Smooth muscle cell (in vitro differentiated cells): ENCODE measurements at regions not wholly inside any gene's neighbourhood (a gene's known extent, or its start where the extent isn't known, plus 50 kb on each side); places are given as distances from the start of the nearest gene placed in this dataset.

Experiments
- DNase-seq: peaks from one replicate; lab custom pipeline; 2025; ENCODE audit not compliant: unreplicated experiment; lab: John Stamatoyannopoulos, UW
- H2AFZ ChIP-seq: fragments of 200-600 bp; sonication (generic); 2 replicates; pipeline ENCODE4 v1.6.0; 2016; ENCODE audit warnings: antibody characterized with exemption, low read depth, mild to moderate bottlenecking
- H3F3A ChIP-seq: fragments of 200-600 bp; sonication (generic); 2 replicates; pipeline ENCODE4 v1.6.0; 2017; ENCODE audit warnings: antibody characterized with exemption, low read depth
- H3K27ac ChIP-seq: fragments of 200-600 bp; sonication (generic); 2 replicates; pipeline ENCODE4 v1.5.1; 2016; ENCODE audit warnings: low read depth, mild to moderate bottlenecking
- H3K27me3 ChIP-seq: fragments of 200-600 bp; sonication (generic); 2 replicates; pipeline ENCODE4 v1.6.1; 2016; ENCODE audit warnings: low read depth, mild to moderate bottlenecking
- H3K36me3 ChIP-seq: fragments of 200-600 bp; sonication (generic); 2 replicates; pipeline ENCODE4 v1.5.1; 2016; ENCODE audit warnings: low read depth
- H3K4me1 ChIP-seq: fragments of 200-600 bp; sonication (generic); 2 replicates; pipeline ENCODE4 v1.5.1; 2016; ENCODE audit warnings: low read depth
- H3K4me2 ChIP-seq: fragments of 200-600 bp; sonication (generic); 2 replicates; pipeline ENCODE4 v1.6.0; 2016; ENCODE audit warnings: mild to moderate bottlenecking
- H3K4me3 ChIP-seq: fragments of 200-600 bp; sonication (generic); 2 replicates; pipeline ENCODE4 v1.5.1; 2016; ENCODE audit warnings: mild to moderate bottlenecking
- H3K79me2 ChIP-seq: fragments of 200-600 bp; sonication (generic); 2 replicates; pipeline ENCODE4 v1.6.0; 2016; ENCODE audit warnings: low read depth, mild to moderate bottlenecking
- H3K9ac ChIP-seq: fragments of 200-600 bp; sonication (generic); 2 replicates; pipeline ENCODE4 v1.6.0; 2016; ENCODE audit warnings: low read depth
- H3K9me3 ChIP-seq: fragments of 200-600 bp; sonication (generic); replicated peaks from 2 replicates; pipeline ENCODE4 v1.5.1; 2016; ENCODE audit warnings: low read depth
- H4K20me1 ChIP-seq: fragments of 200-600 bp; sonication (generic); 2 replicates; pipeline ENCODE4 v1.6.0; 2016; ENCODE audit warnings: low read depth
- CTCF ChIP-seq: fragments of 200-600 bp; sonication (generic); IDR thresholded peaks from 2 replicates; pipeline ENCODE4 v1.5.1; 2017; ENCODE audit warnings: borderline replicate concordance, mild to moderate bottlenecking, antibody characterized with exemption; ENCODE audit not compliant: insufficient read depth, poor library complexity, severe bottlenecking
- WGBS: methylation state at CpG from one replicate; pipeline ENCODE4 v1.1.7; 2016; ENCODE audit warnings: low lambda C conversion rate; 5-methylcytosine and 5-hydroxymethylcytosine counted together

- Histone ChIP-seq H3K27ac (peak overlapping the region; percentile 22), H3K36me3 (no peaks in the 10 kb centered on the region), H3K4me3 (no peak overlapping the region), H3F3A (peaks cover 14% of the 10 kb centered on the region), H4K20me1 (no peaks in the 10 kb centered on the region), H3K79me2 (no peaks in the 10 kb centered on the region), H2AFZ (no peak overlapping the region), H3K9me3 (no peaks in the 10 kb centered on the region), H3K9ac (no peak overlapping the region), H3K4me2 (peak overlapping the region; percentile 52), H3K27me3 (no peaks in the 10 kb centered on the region), H3K4me1 (no peaks in the 10 kb centered on the region)
- TF ChIP-seq CTCF: no peak
- no peak for DNase-seq
These were observed 110.0 kb upstream of the ZEB2 start for GRCh38 chr2:144629935-144630334.

GRCh38 chr2:144628566-144628965, 108.6 kb upstream of the ZEB2 start:
- Histone ChIP-seq H3K9me3 (no peaks in the 10 kb centered on the region), H3K4me3 (no peak overlapping the region), H2AFZ (no peak overlapping the region), H3K36me3 (no peaks in the 10 kb centered on the region), H3K9ac (no peak overlapping the region), H3F3A (peaks cover 14% of the 10 kb centered on the region), H4K20me1 (no peaks in the 10 kb centered on the region), H3K4me1 (no peaks in the 10 kb centered on the region), H3K4me2 (peak overlapping the region; percentile 33), H3K27me3 (no peaks in the 10 kb centered on the region), H3K27ac (no peak overlapping the region), H3K79me2 (no peaks in the 10 kb centered on the region)
- no peak for TF ChIP-seq CTCF
- DNase-seq: no peak

GRCh38 chr2:144625626-144626025, 105.7 kb upstream of the ZEB2 start:
- WGBS: 57% methylated on average over 5 of the region's 5 CpGs
- Histone ChIP-seq H3K4me3 (no peak overlapping the region), H3K4me2 (no peak overlapping the region), H4K20me1 (no peaks in the 10 kb centered on the region), H2AFZ (peak overlapping the region; percentile 23), H3K4me1 (no peaks in the 10 kb centered on the region), H3K36me3 (no peaks in the 10 kb centered on the region), H3K79me2 (no peaks in the 10 kb centered on the region), H3K9ac (no peak overlapping the region), H3F3A (peaks cover 6% of the 10 kb centered on the region), H3K9me3 (no peaks in the 10 kb centered on the region), H3K27ac (peak overlapping the region; percentile 14), H3K27me3 (no peaks in the 10 kb centered on the region)
- no peak for DNase-seq
- TF ChIP-seq CTCF: no peak

GRCh38 chr2:144625226-144625625, 105.3 kb upstream of the ZEB2 start:
- no peak overlapping the region for H3K4me3 ChIP-seq
- peaks cover 4% of the 10 kb centered on the region for H3F3A ChIP-seq
- H3K27me3 ChIP-seq: no peaks in the 10 kb centered on the region
- H3K4me1 ChIP-seq: no peaks in the 10 kb centered on the region
- no peaks in the 10 kb centered on the region for H4K20me1 ChIP-seq
- no peaks in the 10 kb centered on the region for H3K9me3 ChIP-seq
- no peaks in the 10 kb centered on the region for H3K79me2 ChIP-seq
- H2AFZ ChIP-seq: peak overlapping the region; percentile 17
- WGBS: 77% methylated on average over 3 of the region's 3 CpGs
- no peak for DNase-seq
- H3K4me2 ChIP-seq: no peak overlapping the region
- H3K27ac ChIP-seq: peak overlapping the region; percentile 14
- H3K9ac ChIP-seq: no peak overlapping the region
- no peaks in the 10 kb centered on the region for H3K36me3 ChIP-seq
- TF ChIP-seq CTCF: no peak
